ENCODE measurements at regions not wholly inside any gene's neighbourhood (a gene's known extent, or its start where the extent isn't known, plus 50 kb on each side); places are given as distances from the start of the nearest gene placed in this dataset.

- no peak for DNase-seq
Observed at GRCh38 chr20:60725311-60725906, 526.7 kb upstream of the CDH4 start.

- DNase-seq = no peak
Observed at GRCh38 chr20:60727425-60727824, 524.6 kb upstream of the CDH4 start.

GRCh38 chr20:60728705-60729104 lies 523.4 kb upstream of the CDH4 start:
- no peak for DNase-seq

- DNase-seq = no peak
Observed at GRCh38 chr20:60729135-60729900, 522.7 kb upstream of the CDH4 start.

GRCh38 chr20:60732322-60732721 lies 519.7 kb upstream of the CDH4 start:
- no peak for DNase-seq

GRCh38 chr20:60748086-60748485 lies 504.0 kb upstream of the CDH4 start:
- no peak for DNase-seq

- DNase-seq = peak in 1 of 2 experiments; percentile 22
Observed at GRCh38 chr20:60749804-60750602, 502.1 kb upstream of the CDH4 start.

GRCh38 chr20:60750909-60751308 lies 501.2 kb upstream of the CDH4 start:
- DNase-seq = no peak

- no peak for DNase-seq
Observed at GRCh38 chr20:60751826-60752225, 500.2 kb upstream of the CDH4 start.

- DNase-seq = no peak
Observed at GRCh38 chr20:60752741-60753420, 499.2 kb upstream of the CDH4 start.

GRCh38 chr20:60754856-60755255 lies 497.2 kb upstream of the CDH4 start:
- no peak for DNase-seq

GRCh38 chr20:60759651-60760050 lies 492.4 kb upstream of the CDH4 start:
- DNase-seq = no peak

- DNase-seq = no peak
Observed at GRCh38 chr20:60760256-60761000, 491.6 kb upstream of the CDH4 start.

- DNase-seq = no peak
Observed at GRCh38 chr20:60761056-60761455, 491.0 kb upstream of the CDH4 start.

- no peak for DNase-seq
Observed at GRCh38 chr20:60762386-60762785, 489.7 kb upstream of the CDH4 start.

GRCh38 chr20:60764328-60764727 lies 487.7 kb upstream of the CDH4 start:
- DNase-seq = no peak

GRCh38 chr20:60764771-60765170 lies 487.3 kb upstream of the CDH4 start:
- no peak for DNase-seq

- DNase-seq = no peak
Observed at GRCh38 chr20:60765821-60766403, 486.1 kb upstream of the CDH4 start.

- no peak for DNase-seq
Observed at GRCh38 chr20:60768216-60768615, 483.8 kb upstream of the CDH4 start.

- DNase-seq = no peak
Observed at GRCh38 chr20:60780388-60781025, 471.6 kb upstream of the CDH4 start.

GRCh38 chr20:60782959-60783625 lies 469.0 kb upstream of the CDH4 start:
- DNase-seq = no peak

All from NCI-H446 (cell line).